ENCODE measurements at regions not wholly inside any gene's neighbourhood (a gene's known extent, or its start where the extent isn't known, plus 50 kb on each side); places are given as distances from the start of the nearest gene placed in this dataset.

DNA sequence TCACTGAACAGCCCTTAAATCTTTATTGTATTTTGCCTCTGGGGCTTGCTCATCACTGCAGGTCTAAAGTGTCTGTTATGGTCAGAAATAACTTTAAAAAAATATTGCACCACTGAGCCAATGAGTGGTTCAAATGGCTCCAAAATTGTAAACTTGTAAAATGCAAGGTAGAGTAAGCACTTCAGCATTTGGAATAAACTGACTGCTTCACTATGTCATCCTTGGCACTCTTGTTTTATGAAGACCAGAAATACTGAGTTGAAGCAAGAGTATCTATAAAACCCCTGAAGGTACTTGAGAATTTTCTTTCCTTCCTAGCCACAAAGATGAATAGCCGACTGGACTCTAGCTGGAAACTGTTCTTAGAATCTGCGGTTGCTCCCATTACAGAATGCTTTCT lies 390.3 kb upstream of the DPH6 start:
- TF ChIP-seq, protein P1, sequence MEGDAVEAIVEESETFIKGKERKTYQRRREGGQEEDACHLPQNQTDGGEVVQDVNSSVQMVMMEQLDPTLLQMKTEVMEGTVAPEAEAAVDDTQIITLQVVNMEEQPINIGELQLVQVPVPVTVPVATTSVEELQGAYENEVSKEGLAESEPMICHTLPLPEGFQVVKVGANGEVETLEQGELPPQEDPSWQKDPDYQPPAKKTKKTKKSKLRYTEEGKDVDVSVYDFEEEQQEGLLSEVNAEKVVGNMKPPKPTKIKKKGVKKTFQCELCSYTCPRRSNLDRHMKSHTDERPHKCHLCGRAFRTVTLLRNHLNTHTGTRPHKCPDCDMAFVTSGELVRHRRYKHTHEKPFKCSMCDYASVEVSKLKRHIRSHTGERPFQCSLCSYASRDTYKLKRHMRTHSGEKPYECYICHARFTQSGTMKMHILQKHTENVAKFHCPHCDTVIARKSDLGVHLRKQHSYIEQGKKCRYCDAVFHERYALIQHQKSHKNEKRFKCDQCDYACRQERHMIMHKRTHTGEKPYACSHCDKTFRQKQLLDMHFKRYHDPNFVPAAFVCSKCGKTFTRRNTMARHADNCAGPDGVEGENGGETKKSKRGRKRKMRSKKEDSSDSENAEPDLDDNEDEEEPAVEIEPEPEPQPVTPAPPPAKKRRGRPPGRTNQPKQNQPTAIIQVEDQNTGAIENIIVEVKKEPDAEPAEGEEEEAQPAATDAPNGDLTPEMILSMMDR (IDR thresholded peaks at IDR 0.05) = no peak
- TF ChIP-seq MAZ (IDR thresholded peaks at IDR 0.05; ENCODE audit: borderline replicate concordance, low read depth, low read length) = no peak
- TF ChIP-seq, protein P2, sequence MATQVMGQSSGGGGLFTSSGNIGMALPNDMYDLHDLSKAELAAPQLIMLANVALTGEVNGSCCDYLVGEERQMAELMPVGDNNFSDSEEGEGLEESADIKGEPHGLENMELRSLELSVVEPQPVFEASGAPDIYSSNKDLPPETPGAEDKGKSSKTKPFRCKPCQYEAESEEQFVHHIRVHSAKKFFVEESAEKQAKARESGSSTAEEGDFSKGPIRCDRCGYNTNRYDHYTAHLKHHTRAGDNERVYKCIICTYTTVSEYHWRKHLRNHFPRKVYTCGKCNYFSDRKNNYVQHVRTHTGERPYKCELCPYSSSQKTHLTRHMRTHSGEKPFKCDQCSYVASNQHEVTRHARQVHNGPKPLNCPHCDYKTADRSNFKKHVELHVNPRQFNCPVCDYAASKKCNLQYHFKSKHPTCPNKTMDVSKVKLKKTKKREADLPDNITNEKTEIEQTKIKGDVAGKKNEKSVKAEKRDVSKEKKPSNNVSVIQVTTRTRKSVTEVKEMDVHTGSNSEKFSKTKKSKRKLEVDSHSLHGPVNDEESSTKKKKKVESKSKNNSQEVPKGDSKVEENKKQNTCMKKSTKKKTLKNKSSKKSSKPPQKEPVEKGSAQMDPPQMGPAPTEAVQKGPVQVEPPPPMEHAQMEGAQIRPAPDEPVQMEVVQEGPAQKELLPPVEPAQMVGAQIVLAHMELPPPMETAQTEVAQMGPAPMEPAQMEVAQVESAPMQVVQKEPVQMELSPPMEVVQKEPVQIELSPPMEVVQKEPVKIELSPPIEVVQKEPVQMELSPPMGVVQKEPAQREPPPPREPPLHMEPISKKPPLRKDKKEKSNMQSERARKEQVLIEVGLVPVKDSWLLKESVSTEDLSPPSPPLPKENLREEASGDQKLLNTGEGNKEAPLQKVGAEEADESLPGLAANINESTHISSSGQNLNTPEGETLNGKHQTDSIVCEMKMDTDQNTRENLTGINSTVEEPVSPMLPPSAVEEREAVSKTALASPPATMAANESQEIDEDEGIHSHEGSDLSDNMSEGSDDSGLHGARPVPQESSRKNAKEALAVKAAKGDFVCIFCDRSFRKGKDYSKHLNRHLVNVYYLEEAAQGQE (IDR thresholded peaks at IDR 0.05) = no peak
- TF ChIP-seq E2F6 (IDR thresholded peaks at IDR 0.05; ENCODE audit: borderline replicate concordance, low read depth) = no peak
- TF ChIP-seq BHLHE40 (IDR thresholded peaks at IDR 0.05; ENCODE audit: low read depth, low read length) = no peak
- no peak for TF ChIP-seq JUNB (IDR thresholded peaks at IDR 0.05)
- TF ChIP-seq RCOR1 (IDR thresholded peaks at IDR 0.05; ENCODE audit: low read depth, low read length) = no peak
- TF ChIP-seq, protein P3, sequence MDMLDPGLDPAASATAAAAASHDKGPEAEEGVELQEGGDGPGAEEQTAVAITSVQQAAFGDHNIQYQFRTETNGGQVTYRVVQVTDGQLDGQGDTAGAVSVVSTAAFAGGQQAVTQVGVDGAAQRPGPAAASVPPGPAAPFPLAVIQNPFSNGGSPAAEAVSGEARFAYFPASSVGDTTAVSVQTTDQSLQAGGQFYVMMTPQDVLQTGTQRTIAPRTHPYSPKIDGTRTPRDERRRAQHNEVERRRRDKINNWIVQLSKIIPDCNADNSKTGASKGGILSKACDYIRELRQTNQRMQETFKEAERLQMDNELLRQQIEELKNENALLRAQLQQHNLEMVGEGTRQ (IDR thresholded peaks at IDR 0.05) = no peak
- TF ChIP-seq EP300 (IDR thresholded peaks at IDR 0.05) = no peak
- TF ChIP-seq JUN (IDR thresholded peaks at IDR 0.05) = no peak
